ENCODE measurements at regions not wholly inside any gene's neighbourhood (a gene's known extent, or its start where the extent isn't known, plus 50 kb on each side); places are given as distances from the start of the nearest gene placed in this dataset.

- BruUV-seq (replicated peaks) = no TSS peak
- no peak overlapping the region for H3K9ac ChIP-seq (replicated peaks; ENCODE audit: extremely low read depth, insufficient read depth, low read length)
- H3K36me3 ChIP-seq (ENCODE audit: control insufficient read depth in 2 of 2, extremely low read depth in 1 of 2, insufficient read depth in 2 of 2, low read length in 2 of 2) = no peaks in the 10 kb centered on the region
- ChIA-PET CTCF (interaction anchor here (2.0 to 6.4 kb wide), 3 partner anchors 15 to 26 kb away, joined by 10 to 50 read pairs (median 13); no protein-coding TSS in a partner anchor), POLR2A (no interaction called here)
- H3K27me3 ChIP-seq (ENCODE audit: control insufficient read depth in 2 of 2, insufficient read depth in 2 of 2, low read length in 2 of 2) = peaks cover 1 to 10% of the 10 kb centered on the region in 2 experiments
- FAIRE-seq (no peak), DNase-seq (ENCODE audit: low read depth, low spot score) (no peak)
- no peak overlapping the region for H3K4me2 ChIP-seq (ENCODE audit: insufficient read depth, low read length)
- H3K4me1 ChIP-seq (ENCODE audit: control insufficient read depth, extremely low read depth, insufficient read depth, low read length) = peaks cover 6% of the 10 kb centered on the region
- dilution Hi-C loops (cut with MboI; ENCODE audit: extremely low pct_ligation_motif_present, low sequenced_read_pairs) = no loop called here
- H4K20me1 ChIP-seq (replicated peaks; ENCODE audit: control insufficient read depth, extremely low read depth, insufficient read depth, low read length) = no peaks in the 10 kb centered on the region
- no peak overlapping the region for H3K27ac ChIP-seq (ENCODE audit: insufficient read depth, low read depth, low read length)
- no peak overlapping the region for H2AFZ ChIP-seq (ENCODE audit: low read depth, low read length)
- TF ChIP-seq POLR2A (IDR thresholded peaks at IDR 0.05; ENCODE audit: low read depth, low read length) = no peak
- no peak for TF ChIP-seq POLR2AphosphoS5 (IDR thresholded peaks at IDR 0.05; ENCODE audit: insufficient read depth, low read depth, low read length)
- no peak for TF ChIP-seq CTCF (IDR thresholded peaks at IDR 0.05; ENCODE audit: extremely low read depth in 1 of 2, insufficient read depth in 1 of 2, low read depth in 1 of 2, low read length in 2 of 2)
- TF ChIP-seq JUN (IDR thresholded peaks at IDR 0.05; ENCODE audit: borderline replicate concordance, insufficient read depth, insufficient read length, low read depth) = no peak
- no peak for TF ChIP-seq EZH2 (IDR thresholded peaks at IDR 0.05; ENCODE audit: borderline replicate concordance, low read depth, low read length, severe bottlenecking)
- no peak for TF ChIP-seq MYC (IDR thresholded peaks at IDR 0.05; ENCODE audit: low read depth, low read length)
- no peak for TF ChIP-seq FOS (IDR thresholded peaks at IDR 0.05; ENCODE audit: borderline replicate concordance, insufficient read depth, low read length)
- TF ChIP-seq GATA2 (IDR thresholded peaks at IDR 0.05; ENCODE audit: insufficient read depth, insufficient read length, low read depth, low read length) = no peak
- no peak for TF ChIP-seq MAX (IDR thresholded peaks at IDR 0.05; ENCODE audit: insufficient read depth, insufficient read length)
- intact Hi-C loops (cut with micrococcal nuclease) = no loop called here
- no peak overlapping the region for H3K4me3 ChIP-seq (replicated peaks in 1 of 3; ENCODE audit: insufficient read depth in 1 of 3, low read depth in 1 of 3, low read length in 3 of 3)
- no peaks in the 10 kb centered on the region for H3K9me1 ChIP-seq (replicated peaks; ENCODE audit: control insufficient read depth, extremely low read depth, insufficient read depth, low read length)
- H3K9me3 ChIP-seq (replicated peaks; ENCODE audit: control insufficient read depth, insufficient read depth, low read length) = no peaks in the 10 kb centered on the region
- H3K79me2 ChIP-seq (ENCODE audit: control insufficient read depth, insufficient read depth, low read length) = no peaks in the 10 kb centered on the region
Observed at GRCh38 chr2:88857274-88857741, 165.8 kb downstream of the RPIA start.
